ENCODE measurements at regions not wholly inside any gene's neighbourhood (a gene's known extent, or its start where the extent isn't known, plus 50 kb on each side); places are given as distances from the start of the nearest gene placed in this dataset.
"Not testable (repeated sequence)": the region's sequence is repeated elsewhere in the genome, so short reads cannot be mapped to it uniquely, and the experiment has no call there.

DNA sequence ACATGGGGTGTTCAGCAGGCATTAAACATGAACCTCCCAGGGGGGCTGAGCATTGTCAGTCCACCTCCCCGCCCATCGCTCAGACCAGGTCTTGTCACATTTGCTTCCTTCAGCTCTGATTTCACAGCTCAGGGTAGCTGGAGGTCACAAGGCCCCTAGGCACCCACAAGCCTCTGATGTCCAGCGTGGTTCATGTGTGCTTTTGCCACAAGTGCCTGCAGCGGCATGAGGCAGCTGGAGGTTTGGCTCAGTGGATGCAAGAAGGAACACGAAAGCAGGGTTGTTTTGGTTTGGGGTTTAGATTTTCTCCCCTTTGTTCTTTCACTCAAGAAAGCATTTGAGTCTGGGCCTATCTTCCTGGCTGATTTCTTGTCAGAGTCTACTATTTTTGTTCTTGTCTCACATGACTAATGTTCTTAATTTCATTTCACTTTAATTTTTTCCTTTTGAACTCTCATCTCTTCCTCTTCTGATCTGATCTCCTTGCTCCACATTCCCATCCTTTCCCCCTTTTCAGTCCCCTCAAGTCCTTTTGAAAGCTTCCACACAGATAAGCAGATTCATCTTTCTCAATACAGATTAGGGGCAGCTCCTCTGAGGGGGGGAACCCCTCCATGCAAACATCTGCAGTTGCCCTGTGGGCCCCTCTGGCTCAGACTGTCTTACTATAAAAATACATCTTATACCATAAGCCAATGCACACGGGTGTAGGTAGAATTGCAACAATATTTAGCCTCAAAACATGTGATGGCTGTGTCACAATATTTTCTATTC is 68.1 kb upstream of the CEP85L start:
- no peak for DNase-seq (ENCODE audit: low read depth)

DNA sequence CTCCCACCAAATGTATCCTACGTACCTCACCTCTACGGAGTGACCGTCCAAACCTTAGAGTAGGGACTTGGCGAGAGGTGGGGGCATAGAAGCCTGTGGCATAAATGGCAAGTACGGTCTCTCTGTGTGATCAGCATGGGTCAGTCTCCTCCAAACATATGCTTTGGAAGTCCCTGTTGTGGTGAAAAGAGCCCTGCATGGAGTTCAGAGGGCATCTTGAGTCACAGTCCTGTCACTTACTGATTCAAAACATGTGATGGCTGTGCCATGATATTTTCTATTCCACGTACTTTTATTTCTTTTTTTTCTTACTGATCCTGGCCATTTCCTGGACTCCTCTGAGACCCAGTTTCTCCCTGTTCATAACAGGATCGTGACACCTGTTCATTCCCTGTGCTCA is 67.5 kb upstream of the CEP85L start:
- DNase-seq (ENCODE audit: low read depth), result no peak

DNA sequence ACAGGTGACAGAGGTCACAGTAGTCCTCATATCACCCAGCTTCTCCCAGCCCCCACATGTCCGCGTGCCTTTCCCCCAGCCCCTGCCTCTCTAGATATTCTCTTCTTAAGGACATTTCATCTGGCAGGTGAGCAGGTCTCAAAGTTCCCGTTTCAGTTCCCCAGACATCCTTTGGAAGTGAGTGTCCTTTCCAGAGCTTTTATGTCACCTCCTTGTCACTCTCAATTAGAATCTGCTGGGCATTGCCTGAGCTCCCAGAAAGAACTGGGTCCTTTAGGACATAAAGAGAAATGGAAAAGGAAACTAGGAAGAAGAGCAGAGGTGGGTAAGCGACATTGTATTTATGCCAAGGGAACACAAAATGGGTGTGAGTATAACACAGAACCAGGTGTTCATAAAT is 66.9 kb upstream of the CEP85L start:
- no peak for DNase-seq (ENCODE audit: low read depth)

DNA sequence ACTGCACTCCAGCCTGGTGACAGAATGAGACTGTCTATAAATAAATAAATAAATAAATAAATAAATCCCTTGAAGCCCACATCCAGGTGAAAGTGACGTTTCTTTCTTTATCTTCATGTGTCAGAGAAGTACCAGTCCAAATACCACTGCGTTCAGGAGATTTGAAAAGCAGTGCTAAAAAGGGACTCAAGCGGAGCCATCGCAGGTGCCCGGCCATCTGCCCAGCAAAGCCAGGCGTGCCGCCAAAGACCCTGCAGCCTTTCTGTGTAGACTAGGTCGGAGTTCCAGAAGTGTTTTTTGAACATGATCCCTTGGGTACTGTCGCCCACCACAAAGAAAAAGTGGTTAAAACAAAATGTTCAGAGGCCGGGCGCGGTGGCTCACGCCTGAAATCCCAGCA is 65.7 kb upstream of the CEP85L start:
- DNase-seq (ENCODE audit: low read depth), result no peak

DNA sequence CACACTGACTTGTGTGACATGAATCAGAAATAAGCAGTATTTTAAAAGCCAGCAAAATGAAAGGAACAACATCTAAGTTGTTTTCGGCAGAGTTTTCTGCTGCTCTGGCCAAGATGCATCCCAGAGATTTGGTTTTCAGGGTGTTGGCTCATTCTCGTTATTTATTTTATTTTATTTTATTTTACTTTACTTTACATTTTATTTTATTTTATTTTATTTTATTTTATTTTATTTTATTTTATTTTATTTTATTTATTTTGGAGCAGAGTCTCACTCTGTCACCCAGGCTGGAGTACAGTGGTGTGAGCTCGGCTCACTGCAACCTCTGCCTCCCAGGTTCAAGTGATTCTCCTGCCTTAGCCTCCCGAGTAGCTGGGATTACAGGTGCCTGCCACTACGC is 64.5 kb upstream of the CEP85L start:
- DNase-seq (ENCODE audit: low read depth), result not testable (repeated sequence)

DNA sequence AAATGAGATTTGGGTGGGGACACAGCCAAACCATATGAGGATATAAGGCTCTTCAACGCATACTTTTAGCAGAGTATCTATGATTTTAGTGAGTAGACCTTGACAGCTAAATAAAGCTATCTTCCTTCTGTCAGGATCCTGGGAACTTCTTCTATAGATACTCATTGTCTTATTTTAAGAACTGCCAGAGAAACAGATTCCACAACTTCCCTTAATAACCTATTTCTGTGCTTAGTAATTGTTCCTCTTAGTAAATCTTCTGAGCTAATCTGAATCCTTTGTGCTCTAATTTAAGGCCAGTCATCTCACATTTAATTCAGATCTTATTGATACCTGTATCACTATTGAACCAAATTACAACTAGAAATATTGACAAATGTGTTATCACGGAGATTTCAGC is 64.0 kb upstream of the CEP85L start:
- no peak for DNase-seq (ENCODE audit: low read depth)

DNA sequence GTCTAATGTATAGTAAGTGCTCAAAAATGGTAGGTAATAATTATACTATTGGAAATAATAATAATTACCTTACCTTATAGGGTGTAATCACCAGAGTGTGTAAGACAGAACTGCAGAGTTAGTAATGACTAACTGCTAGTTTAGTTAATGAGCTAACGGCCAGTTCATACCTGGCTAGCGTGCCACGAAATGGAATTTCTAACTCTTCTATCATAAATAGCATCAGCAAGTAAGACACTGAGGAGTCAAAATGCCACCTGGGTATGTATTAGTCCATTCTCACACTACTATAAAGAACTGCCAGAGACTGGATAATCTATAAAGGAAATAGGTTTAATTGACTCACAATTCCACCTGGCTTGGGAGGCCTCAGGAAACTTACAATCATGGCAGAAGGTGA is 63.4 kb upstream of the CEP85L start:
- no peak for DNase-seq (ENCODE audit: low read depth)

DNA sequence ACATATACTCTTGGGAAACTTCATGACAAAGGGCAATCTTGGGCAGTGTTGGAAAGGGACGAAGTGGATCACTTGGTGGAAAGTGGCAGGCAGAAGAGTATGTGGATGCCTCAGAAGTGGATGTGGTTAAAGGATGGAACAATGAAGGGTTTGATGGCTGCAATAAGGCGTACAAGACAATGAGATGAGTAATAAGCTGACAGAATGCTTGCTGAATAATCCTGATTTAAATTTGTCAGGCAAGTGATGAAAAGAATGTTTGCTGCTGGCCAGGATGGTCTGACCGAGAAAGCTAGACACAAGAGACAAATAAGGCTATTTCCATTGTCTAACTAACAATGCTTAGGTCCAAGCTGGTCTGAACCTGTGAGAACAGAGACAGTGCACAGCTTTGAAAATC is 61.6 kb upstream of the CEP85L start:
- DNase-seq (ENCODE audit: low read depth), result no peak

DNA sequence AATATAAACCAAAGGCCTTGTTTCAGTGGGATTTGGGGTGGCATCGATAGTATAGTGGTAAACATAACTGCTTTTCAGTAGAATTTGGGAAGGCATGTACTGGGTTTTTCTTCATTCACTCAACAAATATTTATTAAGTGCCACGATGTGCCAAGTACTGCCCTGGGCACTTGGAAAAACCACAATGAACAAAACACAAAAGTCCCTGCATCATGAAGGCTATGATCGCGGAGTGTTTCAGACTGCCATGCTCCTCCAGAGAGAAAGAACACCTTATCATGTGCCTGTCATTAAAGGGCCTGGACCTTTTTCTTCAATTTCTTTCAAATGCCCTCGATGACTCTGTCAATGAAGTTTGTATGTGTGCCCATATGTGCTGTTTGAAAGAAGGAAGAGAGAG is 59.2 kb upstream of the CEP85L start:
- DNase-seq (ENCODE audit: low read depth), result no peak

DNA sequence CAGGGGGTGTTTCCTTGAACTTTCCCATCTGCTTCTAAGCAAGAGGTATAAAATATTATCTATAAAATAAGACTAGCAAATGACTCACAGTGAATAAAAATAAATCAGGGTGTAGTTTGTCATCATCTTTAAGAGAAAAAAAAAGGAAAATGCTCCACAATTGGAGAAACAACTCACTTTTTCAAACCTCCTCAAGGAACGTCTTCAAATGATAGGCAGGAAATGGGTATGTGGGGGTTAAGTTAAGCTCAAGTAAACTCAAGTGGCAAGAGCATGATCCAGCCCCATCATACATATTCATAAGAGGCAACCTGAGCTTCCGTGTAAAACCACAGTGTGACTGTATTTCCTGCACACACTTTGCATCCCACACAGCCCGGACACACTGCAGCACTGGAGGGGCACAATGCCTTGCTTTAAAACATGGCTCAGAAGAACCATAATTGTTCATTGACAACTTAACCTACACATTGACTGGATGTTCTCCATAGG is 58.5 kb upstream of the CEP85L start:
- peak; percentile 62 for DNase-seq (ENCODE audit: low read depth)

DNA sequence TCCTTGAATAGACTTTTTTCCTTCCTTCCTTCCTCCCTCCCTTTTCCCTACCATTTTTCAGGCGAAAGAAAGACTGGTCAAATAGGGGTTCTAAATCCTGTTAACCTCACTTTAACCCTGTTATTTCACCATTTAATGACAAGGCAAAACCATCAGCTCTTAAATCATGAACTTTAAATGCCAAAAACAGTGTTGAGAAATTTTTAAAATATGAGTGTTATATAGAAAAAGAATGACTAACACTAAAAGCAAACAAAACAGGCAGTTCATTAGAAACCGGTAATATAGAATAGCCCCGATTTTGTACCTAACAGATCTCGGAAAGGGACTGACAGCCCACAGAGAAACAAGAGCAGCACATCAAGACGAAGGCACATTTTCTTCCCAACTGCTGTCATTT is 57.4 kb upstream of the CEP85L start:
- no peak for DNase-seq (ENCODE audit: low read depth)

DNA sequence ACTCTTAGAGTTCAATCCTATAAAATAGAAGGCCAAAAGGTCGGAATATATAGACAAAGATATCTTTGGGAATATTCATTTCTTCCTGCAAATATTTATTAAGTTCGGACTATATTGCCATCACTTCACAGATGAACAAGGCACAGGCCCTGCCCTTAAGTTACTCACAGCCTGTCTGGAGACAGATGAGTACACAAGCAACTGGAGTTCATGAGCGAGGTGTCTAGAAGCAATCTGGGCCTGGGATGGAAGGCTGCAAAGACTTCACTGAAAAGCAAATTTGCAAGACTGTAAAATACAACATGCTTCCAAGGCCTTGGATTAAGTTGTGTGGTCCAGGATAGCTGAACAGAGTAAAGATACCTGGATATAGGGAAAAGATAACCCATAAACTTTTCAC is 56.7 kb upstream of the CEP85L start:
- no peak for DNase-seq (ENCODE audit: low read depth)

DNA sequence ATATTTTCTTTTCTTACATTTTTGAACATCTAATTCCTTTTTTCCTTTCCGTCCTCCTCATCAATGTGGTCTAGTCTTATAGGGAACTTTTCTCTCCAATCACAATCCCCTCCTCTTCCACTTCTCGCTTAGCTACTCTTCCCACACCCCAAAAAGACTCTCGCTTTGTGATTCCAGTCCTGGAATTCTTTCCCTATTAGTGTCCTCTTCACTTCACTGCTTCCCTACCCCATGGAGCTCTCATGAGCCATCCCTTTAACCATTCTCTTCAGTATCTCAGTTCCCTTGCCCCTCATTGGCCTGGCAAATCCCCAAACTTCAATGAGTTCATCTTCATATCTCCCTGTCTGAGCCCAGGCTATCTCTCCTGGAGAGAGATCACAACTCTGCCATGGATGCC is 55.3 kb upstream of the CEP85L start:
- no peak for DNase-seq (ENCODE audit: low read depth)

DNA sequence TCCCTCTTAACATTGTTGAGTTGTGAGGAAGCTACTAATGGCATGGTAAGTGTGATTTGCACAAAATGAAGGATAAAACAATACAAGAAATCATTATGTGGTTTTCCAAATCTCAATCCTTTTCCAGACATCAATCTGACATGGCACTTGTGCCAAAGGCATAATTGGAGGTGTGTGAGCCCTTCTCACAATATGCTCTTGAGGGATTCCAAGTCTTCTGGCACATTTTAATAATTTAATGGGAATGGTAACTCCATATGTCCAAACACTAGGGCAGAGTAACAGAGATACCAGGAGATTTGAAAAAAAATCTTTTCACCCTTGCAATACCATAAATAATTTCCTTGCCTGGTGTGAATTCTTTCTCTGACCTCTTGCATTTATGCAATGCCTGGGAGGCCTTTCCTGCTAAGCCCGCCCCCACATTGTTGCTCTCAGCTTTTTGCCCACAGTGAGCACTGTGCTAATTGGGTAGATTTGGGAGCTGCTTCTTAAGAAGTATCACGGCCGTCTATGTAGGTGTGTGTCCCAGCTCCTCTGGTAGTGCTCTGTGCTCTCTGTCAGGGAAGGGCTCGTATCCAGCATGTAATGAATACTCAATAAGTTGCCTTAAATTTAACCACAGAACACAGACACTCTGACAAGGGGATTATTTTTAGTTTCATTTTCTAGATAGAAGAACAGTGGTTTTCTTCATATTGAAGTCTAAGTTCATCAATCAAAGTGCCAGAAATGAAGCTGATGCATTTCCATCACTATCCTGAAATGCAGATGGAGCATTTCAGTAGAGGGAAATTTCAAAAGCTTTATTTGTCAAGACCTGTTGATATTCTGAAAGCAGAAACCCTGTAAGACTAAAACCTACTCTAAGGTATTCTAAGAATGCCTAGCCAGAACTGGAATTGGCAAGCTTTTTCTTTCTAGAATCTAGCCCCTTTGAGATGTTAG is 54.4 kb upstream of the CEP85L start:
- DNase-seq (ENCODE audit: low read depth), result no peak

DNA sequence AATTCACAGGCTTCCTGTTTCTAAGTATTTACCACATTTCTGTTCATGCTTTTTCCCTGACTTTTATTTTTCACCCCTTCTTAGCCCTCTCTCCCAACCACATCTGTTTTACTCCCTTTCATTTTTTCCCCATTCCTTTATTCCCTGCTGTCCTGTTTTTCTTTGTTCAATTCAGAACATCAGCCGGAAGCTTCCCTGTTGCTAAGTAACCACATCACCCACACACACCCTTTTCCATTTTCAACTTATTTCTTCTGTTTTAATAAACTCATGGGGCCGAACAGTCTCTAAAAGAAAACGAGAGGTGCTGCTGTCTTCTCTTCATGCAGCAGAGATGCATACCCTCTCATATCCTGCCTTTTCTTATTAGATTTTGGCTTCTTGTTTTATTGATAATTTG is 53.5 kb upstream of the CEP85L start:
- DNase-seq (ENCODE audit: low read depth), result no peak

DNA sequence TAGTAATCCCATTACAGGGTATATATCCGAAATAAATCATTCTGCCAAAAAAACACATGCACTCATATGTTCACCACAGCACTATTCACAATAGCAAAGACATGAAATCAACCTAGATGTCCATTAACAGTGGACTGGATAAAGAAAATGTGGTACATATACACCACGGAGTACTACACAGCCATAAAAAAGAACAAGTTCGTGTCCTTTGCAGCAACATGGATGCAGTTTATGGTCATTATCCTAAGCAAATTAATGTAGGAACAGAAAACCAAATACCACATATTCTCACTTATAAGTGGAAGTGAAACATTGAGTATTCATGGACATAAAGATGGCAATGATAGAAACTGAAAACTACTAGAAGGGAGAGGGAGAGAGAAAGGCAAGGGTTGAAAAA is 49.9 kb upstream of the CEP85L start:
- not testable (repeated sequence) for DNase-seq (ENCODE audit: low read depth)
